Heart left ventricle (tissue), 13 donors: ENCODE measurements at regions not wholly inside any gene's neighbourhood (a gene's known extent, or its start where the extent isn't known, plus 50 kb on each side); places are given as distances from the start of the nearest gene placed in this dataset.

Source experiments
- CTCF ChIP-seq, 12 donors: fragments of 200-600 bp; sonication (generic) in 4 of 12; IDR thresholded peaks; one replicate each; pipeline versions ENCODE4 v1.5.0 to v1.8.0; 2018 to 2022; ENCODE audit warnings: antibody characterized with exemption in 12 of 12, mild to moderate bottlenecking in 5 of 12
- POLR2A ChIP-seq, 2 donors: fragments of 450-650 bp; IDR thresholded peaks; one replicate each; pipeline ENCODE4 v1.6.1; 2017; ENCODE audit warnings: antibody characterized with exemption in 2 of 2, mild to moderate bottlenecking in 2 of 2, moderate library complexity in 2 of 2
- donor health status: ischemic (EF 13 %, LVEDD 7.1; RV severe dilation, severe dysfunction).
- donor health status: DM: no; HTN: yes; CAD: no.
- donor health status: DM: no; HTN: no; CAD: no.
- donor health status: ischemic (EF 25% LVEDD 6.9; RV normal size, moderate dysfunction).
- donor health status: ischemic (EF 25% LVEDD 5.7; RV mildly dilated, moderate dysfunction).
- donor health status: ischemic (EF 35%, LVEDD 5.7; RV mildly dilated, moderate dysfunction).
- donor health status: nonischemic (EF 11% LVEDD 7.7; RV severe dilation, severe dysfunction).
- donor health status: DM: yes; HTN: yes; CAD: no.
- donor health status: PGD.
- donor health status: ischemic (EF 29% LVEDD 5.4; RV normal size, mild dysfunction).
- donor health status: nonischemic (EF 23%, LVEDD 6.1; RV moderate dilation, normal function).

GRCh38 chr2:75333646-75334045 is 134.3 kb upstream of the TACR1 start:
- TF ChIP-seq CTCF (IDR thresholded peaks at IDR 0.05) (no peak), POLR2A (IDR thresholded peaks at IDR 0.05) (no peak)
